Natural killer cell (primary cell): ENCODE measurements at regions not wholly inside any gene's neighbourhood (a gene's known extent, or its start where the extent isn't known, plus 50 kb on each side); places are given as distances from the start of the nearest gene placed in this dataset.

Experiments
- ATAC-seq, 3 donors: fragments of 150-1000 bp in 2 of 3; fragments of 200-7000 bp in 1 of 3; cut with Tn5 transposase; 1 replicate in 1 of 3; 2 replicates in 2 of 3; pipeline ENCODE4 v1.10.0; 2021; ENCODE audit warnings: mild to moderate bottlenecking in 2 of 3, moderate library complexity in 2 of 3
- DNase-seq, 2 donors: peaks; one replicate each; pipeline versions ENCODE4 v3.0.0 to v3.0.0-alpha.2; 2013 to 2021; ENCODE audit warnings: mixed read lengths in 1 of 2
- H3K27ac ChIP-seq: one replicate; pipeline ENCODE4 v1.5.1; 2013; ENCODE audit warnings: mild to moderate bottlenecking, low read length
- H3K27me3 ChIP-seq: one replicate; pipeline ENCODE4 v1.6.1; 2013; ENCODE audit warnings: low read length; ENCODE audit not compliant: control insufficient read depth, insufficient read depth
- H3K36me3 ChIP-seq: one replicate; pipeline ENCODE4 v1.6.1; 2013; ENCODE audit warnings: low read length; ENCODE audit not compliant: control insufficient read depth, insufficient read depth
- H3K4me1 ChIP-seq: one replicate; pipeline ENCODE4 v1.6.1; 2013; ENCODE audit warnings: low read length; ENCODE audit not compliant: control insufficient read depth, insufficient read depth
- H3K4me3 ChIP-seq: one replicate; pipeline ENCODE4 v1.5.1; 2013; ENCODE audit warnings: low read length
- H3K9me3 ChIP-seq: one replicate; pipeline ENCODE4 v1.6.1; 2013; ENCODE audit warnings: low read length; ENCODE audit not compliant: control insufficient read depth, insufficient read depth
- H3K27ac Mint-ChIP-seq, 2 donors: one replicate each; pipeline ENCODE4 v1.8.0; 2022; ENCODE audit warnings: mild to moderate bottlenecking in 2 of 2, mixed read lengths in 2 of 2, moderate library complexity in 1 of 2
- H3K27me3 Mint-ChIP-seq, 2 donors: one replicate each; pipeline ENCODE4 v1.8.0; 2022; ENCODE audit warnings: low read depth in 2 of 2, mixed read lengths in 2 of 2
- H3K36me3 Mint-ChIP-seq: one replicate; pipeline ENCODE4 v1.8.0; 2022; ENCODE audit warnings: mixed read lengths
- H3K4me1 Mint-ChIP-seq, 2 donors: one replicate each; pipeline ENCODE4 v1.8.0; 2022; ENCODE audit warnings: mixed read lengths in 2 of 2
- H3K4me3 Mint-ChIP-seq: one replicate; pipeline ENCODE4 v1.8.0; 2022; ENCODE audit warnings: mild to moderate bottlenecking, moderate library complexity, mixed read lengths
- H3K9me3 Mint-ChIP-seq, 2 donors: one replicate each; pipeline ENCODE4 v1.8.0; 2022; ENCODE audit warnings: mixed read lengths in 2 of 2
- CTCF ChIP-seq: fragments of 200-600 bp; IDR thresholded peaks from one replicate; pipeline ENCODE4 v1.8.0; 2022; ENCODE audit warnings: antibody characterized with exemption
- WGBS: methylation state at CpG from one replicate; pipeline ENCODE4 v1.1.7; 2013; ENCODE audit warnings: missing lambda C conversion rate; ENCODE audit not compliant: insufficient coverage; 5-methylcytosine and 5-hydroxymethylcytosine counted together
- intact Hi-C: fragments of 100-400 bp; cut with micrococcal nuclease; formaldehyde crosslinking; loops from one replicate; pipeline ENCODE4 v1.14.2; 2022

- H3K36me3 ChIP-seq: no peaks in the 10 kb centered on the region
- H3K27me3 ChIP-seq: no peaks in the 10 kb centered on the region
- no peak overlapping the region for H3K4me3 ChIP-seq
- TF ChIP-seq CTCF: no peak
- H3K4me3 Mint-ChIP-seq: no peak overlapping the region
- H3K27ac Mint-ChIP-seq: peak overlapping the region in 1 of 2 donors; percentile 46
- H3K27ac ChIP-seq: no peak overlapping the region
- H3K27me3 Mint-ChIP-seq: no peaks in the 10 kb centered on the region
- intact Hi-C loops: no loop called here
- ATAC-seq (no peak), DNase-seq (no peak)
- H3K36me3 Mint-ChIP-seq: no peaks in the 10 kb centered on the region
- no peaks in the 10 kb centered on the region for H3K4me1 ChIP-seq
- peaks cover 8 to 14% of the 10 kb centered on the region in 2 donors for H3K4me1 Mint-ChIP-seq
- H3K9me3 Mint-ChIP-seq: no peaks in the 10 kb centered on the region
- H3K9me3 ChIP-seq: no peaks in the 10 kb centered on the region
Observed at GRCh38 chr12:91835693-91836092, 310.0 kb downstream of the BTG1 start.

GRCh38 chr12:91833780-91834359 lies 311.8 kb downstream of the BTG1 start:
- Histone ChIP-seq H3K4me1 (no peaks in the 10 kb centered on the region), H3K36me3 (no peaks in the 10 kb centered on the region), H3K9me3 (no peaks in the 10 kb centered on the region), H3K4me3 (no peak overlapping the region), H3K27me3 (no peaks in the 10 kb centered on the region), H3K27ac (no peak overlapping the region)
- ATAC-seq: no peak
- H3K27me3 Mint-ChIP-seq: no peaks in the 10 kb centered on the region
- H3K27ac Mint-ChIP-seq: no peak overlapping the region
- peaks cover 8 to 14% of the 10 kb centered on the region in 2 donors for H3K4me1 Mint-ChIP-seq
- no peak for TF ChIP-seq CTCF
- no peak for DNase-seq
- intact Hi-C loops: no loop called here
- 97% methylated on average over 2 of the region's 3 CpGs for WGBS
- H3K4me3 Mint-ChIP-seq: no peak overlapping the region
- no peaks in the 10 kb centered on the region for H3K9me3 Mint-ChIP-seq
- H3K36me3 Mint-ChIP-seq: no peaks in the 10 kb centered on the region

GRCh38 chr12:91825999-91826398 lies 319.6 kb downstream of the BTG1 start:
- Mint-ChIP-seq H3K4me3 (no peak overlapping the region), H3K9me3 (no peaks in the 10 kb centered on the region), H3K36me3 (no peaks in the 10 kb centered on the region), H3K27ac (no peak overlapping the region), H3K27me3 (no peaks in the 10 kb centered on the region), H3K4me1 (no peaks in the 10 kb centered on the region)
- H3K9me3 ChIP-seq: no peaks in the 10 kb centered on the region
- intact Hi-C loops: no loop called here
- WGBS: 91% methylated on average over 3 of the region's 3 CpGs
- H3K36me3 ChIP-seq: no peaks in the 10 kb centered on the region
- TF ChIP-seq CTCF: no peak
- H3K27ac ChIP-seq: no peak overlapping the region
- H3K4me1 ChIP-seq: no peaks in the 10 kb centered on the region
- H3K4me3 ChIP-seq: no peak overlapping the region
- H3K27me3 ChIP-seq: no peaks in the 10 kb centered on the region
- DNase-seq (no peak), ATAC-seq (peak in 2 of 3 donors; percentile 69 to 88)

- Mint-ChIP-seq H3K4me1 (no peaks in the 10 kb centered on the region), H3K4me3 (no peak overlapping the region), H3K9me3 (peaks cover 0 to 3% of the 10 kb centered on the region in 2 donors), H3K36me3 (no peaks in the 10 kb centered on the region), H3K27ac (no peak overlapping the region), H3K27me3 (no peaks in the 10 kb centered on the region)
- Histone ChIP-seq H3K36me3 (no peaks in the 10 kb centered on the region), H3K9me3 (no peaks in the 10 kb centered on the region), H3K27ac (no peak overlapping the region), H3K27me3 (no peaks in the 10 kb centered on the region), H3K4me1 (no peaks in the 10 kb centered on the region), H3K4me3 (no peak overlapping the region)
- ATAC-seq (no peak), DNase-seq (no peak)
- intact Hi-C loops: no loop called here
- TF ChIP-seq CTCF: no peak
Observed at GRCh38 chr12:91824991-91825390, 320.7 kb downstream of the BTG1 start.
